SK-N-SH (cell line): ENCODE measurements at regions not wholly inside any gene's neighbourhood (a gene's known extent, or its start where the extent isn't known, plus 50 kb on each side); places are given as distances from the start of the nearest gene placed in this dataset.

Experiments
- CTCF ChIA-PET: fragments of 300-600, 350-600 bp; formaldehyde crosslinking; extraction: SDS; loops from one replicate; lab custom pipeline; 2021; lab: Yijun Ruan, JAX
- POLR2A ChIA-PET: fragments of 350-600 bp; sonication (Branson Sonifier 250); formaldehyde crosslinking; extraction: SDS; loops from one replicate; lab custom pipeline; 2020; ENCODE audit warnings: antibody characterized with exemption, inconsistent platforms; lab: Yijun Ruan, JAX
- DNase-seq: peaks from one replicate; pipeline ENCODE4 v3.0.0; 2012
- H2AFZ ChIP-seq: fragments of 200-600 bp; sonication (generic); 2 replicates; pipeline ENCODE4 v1.8.1; 2016; ENCODE audit warnings: antibody characterized with exemption, mild to moderate bottlenecking, low read depth
- H3F3A ChIP-seq: fragments of 200-600 bp; sonication (generic); replicated peaks from 2 replicates; pipeline ENCODE3; 2016; ENCODE audit warnings: antibody characterized with exemption, mild to moderate bottlenecking; ENCODE audit not compliant: insufficient read depth
- H3K27ac ChIP-seq, 2 experiments: fragments of 200-500 bp in 1 of 2; fragments of 200-600 bp in 1 of 2; sonication (Bioruptor generic) in 1 of 2; sonication (generic), shearing (Covaris generic) in 1 of 2; 2 replicates each; pipeline versions ENCODE4 v1.5.1 to v1.6.1; 2014 to 2016; ENCODE audit warnings: low read depth in 2 of 2, inconsistent platforms in 1 of 2, low read length in 1 of 2, mild to moderate bottlenecking in 1 of 2, mixed read lengths in 1 of 2
- H3K27me3 ChIP-seq: fragments of 200-600 bp; sonication (generic), shearing (Covaris generic); 2 replicates; pipeline ENCODE4 v1.6.1; 2016; ENCODE audit warnings: mixed run types; ENCODE audit not compliant: insufficient read depth
- H3K36me3 ChIP-seq, 2 experiments: fragments of 200-500 bp in 1 of 2; fragments of 200-600 bp in 1 of 2; sonication (Bioruptor generic) in 1 of 2; sonication (generic) in 1 of 2; replicated peaks in 1 of 2; 2 replicates each; pipeline versions ENCODE3 to v1.5.1; 2014 to 2016; ENCODE audit warnings: low read length in 1 of 2, mild to moderate bottlenecking in 1 of 2; ENCODE audit not compliant: insufficient read depth in 2 of 2, control insufficient read depth in 1 of 2
- H3K4me1 ChIP-seq, 2 experiments: fragments of 200-500 bp in 1 of 2; fragments of 200-600 bp in 1 of 2; sonication (Bioruptor generic) in 1 of 2; sonication (generic), shearing (Covaris generic) in 1 of 2; 2 replicates each; pipeline versions ENCODE4 v1.5.1 to v1.6.1; 2014 to 2016; ENCODE audit warnings: low read depth in 1 of 2, low read length in 1 of 2, mixed run types in 1 of 2; ENCODE audit not compliant: insufficient read depth in 2 of 2, control insufficient read depth in 1 of 2
- H3K4me2 ChIP-seq: fragments of 200-600 bp; sonication (generic), shearing (Covaris generic); 2 replicates; pipeline ENCODE4 v1.6.1; 2017; ENCODE audit warnings: mixed run types
- H3K4me3 ChIP-seq, 2 experiments: fragments of 200-500 bp in 1 of 2; fragments of 200-600 bp in 1 of 2; sonication (Bioruptor generic) in 1 of 2; sonication (generic), shearing (Covaris generic) in 1 of 2; 2 replicates each; pipeline versions ENCODE4 v1.5.1 to v1.8.1; 2014 to 2016; ENCODE audit warnings: low read depth in 2 of 2, inconsistent platforms in 1 of 2, low read length in 1 of 2, mild to moderate bottlenecking in 1 of 2, mixed read lengths in 1 of 2, moderate library complexity in 1 of 2
- H3K79me2 ChIP-seq: fragments of 200-600 bp; sonication (generic); 2 replicates; pipeline ENCODE4 v1.8.1; 2017; ENCODE audit warnings: mild to moderate bottlenecking; ENCODE audit not compliant: insufficient read depth
- H3K9ac ChIP-seq: fragments of 200-600 bp; sonication (generic); 2 replicates; pipeline ENCODE4 v1.6.1; 2017; ENCODE audit warnings: mixed run types
- H3K9me2 ChIP-seq: fragments of 200-600 bp; sonication (generic); 2 replicates; pipeline ENCODE4 v1.6.1; 2017; ENCODE audit warnings: mixed run types
- H3K9me3 ChIP-seq: fragments of 200-600 bp; sonication (generic); 2 replicates; pipeline ENCODE4 v1.6.1; 2017; ENCODE audit warnings: mixed run types, mild to moderate bottlenecking, moderate library complexity
- H4K20me1 ChIP-seq: fragments of 200-600 bp; sonication (generic); 2 replicates; pipeline ENCODE4 v1.6.1; 2017; ENCODE audit warnings: mild to moderate bottlenecking, mixed run types; ENCODE audit not compliant: insufficient read depth
- CHD2 ChIP-seq: fragments of 150-350 bp; IDR thresholded peaks from 2 replicates; pipeline ENCODE4 v1.6.1; 2018; ENCODE audit warnings: low read length; ENCODE audit not compliant: partially characterized antibody
- CTCF ChIP-seq: fragments of 200-600 bp; sonication (generic); IDR thresholded peaks from 2 replicates; pipeline ENCODE4 v1.6.1; 2017; ENCODE audit warnings: antibody characterized with exemption, mild to moderate bottlenecking, moderate library complexity
- EP300 ChIP-seq, 2 experiments: IDR thresholded peaks; 2 replicates each; pipeline versions ENCODE4 v1.4.0 to v1.6.1; 2012; ENCODE audit warnings: borderline replicate concordance in 1 of 2, low read depth in 1 of 2, low read length in 1 of 2
- EZH2phosphoT487 ChIP-seq: fragments of 200-600 bp; sonication (generic); IDR thresholded peaks from 2 replicates; pipeline ENCODE4 v1.6.1; 2017; ENCODE audit warnings: low read depth, mixed run types, mild to moderate bottlenecking, antibody characterized with exemption, moderate library complexity, borderline replicate concordance
- FOSL2 ChIP-seq: IDR thresholded peaks from 2 replicates; pipeline ENCODE4 v1.4.0; 2012; ENCODE audit warnings: low read depth, mild to moderate bottlenecking, moderate library complexity, borderline replicate concordance
- FOXJ3 ChIP-seq: sonication (generic); formaldehyde crosslinking; IDR thresholded peaks from 2 replicates; pipeline ENCODE4 v1.5.1; 2020; ENCODE audit warnings: mild to moderate bottlenecking, missing genetic modification reagents
- GATA2 ChIP-seq: sonication (generic); formaldehyde crosslinking; IDR thresholded peaks from 2 replicates; pipeline ENCODE4 v1.5.0; 2020; ENCODE audit warnings: mild to moderate bottlenecking, missing genetic modification reagents
- MEF2A ChIP-seq: IDR thresholded peaks from 2 replicates; pipeline ENCODE4 v1.4.0; 2012; ENCODE audit warnings: low read depth, borderline replicate concordance
- MXI1 ChIP-seq: IDR thresholded peaks from 2 replicates; pipeline ENCODE4 v1.6.1; 2012; ENCODE audit warnings: mild to moderate bottlenecking, low read depth, low read length, improper control_type of control experiment
- NFIC ChIP-seq: IDR thresholded peaks from 2 replicates; pipeline ENCODE4 v1.4.0; 2012; ENCODE audit warnings: borderline replicate concordance
- PBX3 ChIP-seq: IDR thresholded peaks from 2 replicates; pipeline ENCODE4; 2012
- POLR2AphosphoS5 ChIP-seq: IDR thresholded peaks from 2 replicates; pipeline ENCODE4 v1.6.1; 2012; ENCODE audit warnings: low read depth, low read length
- RFX5 ChIP-seq: IDR thresholded peaks from 2 replicates; pipeline ENCODE4 v1.6.1; 2012; ENCODE audit warnings: mild to moderate bottlenecking, improper control_type of control experiment, low read length
- RXRA ChIP-seq: IDR thresholded peaks from 2 replicates; pipeline ENCODE4 v1.4.0; 2012; ENCODE audit warnings: low read depth, mild to moderate bottlenecking, borderline replicate concordance
- SIN3A ChIP-seq: IDR thresholded peaks from 2 replicates; pipeline ENCODE4 v1.6.1; 2012; ENCODE audit warnings: low read depth, mild to moderate bottlenecking, low read length, moderate library complexity, borderline replicate concordance
- SMC3 ChIP-seq: IDR thresholded peaks from 2 replicates; pipeline ENCODE4 v1.6.1; 2012; ENCODE audit warnings: low read depth, low read length, improper control_type of control experiment
- TAF1 ChIP-seq: IDR thresholded peaks from 2 replicates; pipeline ENCODE4 v1.6.1; 2012; ENCODE audit warnings: low read depth, mild to moderate bottlenecking, low read length, moderate library complexity, borderline replicate concordance
- TCF12 ChIP-seq: IDR thresholded peaks from 2 replicates; pipeline ENCODE4 v1.4.0; 2012
- TEAD4 ChIP-seq: IDR thresholded peaks from 2 replicates; pipeline ENCODE4 v1.4.0; 2012; ENCODE audit warnings: mild to moderate bottlenecking, borderline replicate concordance; ENCODE audit not compliant: insufficient read depth
- USF1 ChIP-seq: IDR thresholded peaks from 2 replicates; pipeline ENCODE4 v1.4.0; 2012; ENCODE audit warnings: low read depth, borderline replicate concordance
- WGBS: methylation state at CpG from one replicate; pipeline ENCODE4 v1.1.6; 2017; ENCODE audit warnings: low lambda C conversion rate; 5-methylcytosine and 5-hydroxymethylcytosine counted together

GRCh38 chr5:92769978-92770377 lies 811.0 kb downstream of the NR2F1-AS1 start:
- Histone ChIP-seq H3K9me2 (no peaks in the 10 kb centered on the region), H3K36me3 (no peaks in the 10 kb centered on the region), H3K4me1 (no peaks in the 10 kb centered on the region; a peak in 1 of 4 replicates), H3K27ac (no peak overlapping the region), H3K27me3 (no peaks in the 10 kb centered on the region), H3K4me3 (no peak overlapping the region), H4K20me1 (no peaks in the 10 kb centered on the region), H3F3A (no peaks in the 10 kb centered on the region), H3K9ac (no peak overlapping the region), H3K9me3 (no peaks in the 10 kb centered on the region), H3K4me2 (no peak overlapping the region), H3K79me2 (no peaks in the 10 kb centered on the region), H2AFZ (no peak overlapping the region)
- POLR2A ChIA-PET = no interaction called here
- 94% methylated on average over 2 of the region's 2 CpGs for WGBS
- CTCF ChIA-PET = no interaction called here
- DNase-seq = no peak
- TF ChIP-seq USF1 (no peak), RXRA (no peak), SMC3 (no peak), CTCF (no peak), EP300 (IDR thresholded peaks at IDR 0.05; ENCODE audit: borderline replicate concordance in 1 of 2, low read depth in 1 of 2, low read length in 1 of 2) (no peak), FOSL2 (no peak), TCF12 (no peak), EZH2phosphoT487 (no peak), NFIC (no peak), FOXJ3 (CRISPR knock-in tag) (no peak), SIN3A (no peak), CHD2 (no peak), TAF1 (no peak), RFX5 (no peak), PBX3 (no peak), MXI1 (no peak)
- TF ChIP-seq, all 33 proteins: peak for 0

- DNase-seq = no peak
- TF ChIP-seq CTCF = no peak
- no peak for TF ChIP-seq GATA2 (CRISPR knock-in tag)
- TF ChIP-seq POLR2AphosphoS5 = no peak
- TF ChIP-seq TEAD4 = no peak
- no peak for TF ChIP-seq MEF2A
- 69% methylated on average over 2 of the region's 2 CpGs for WGBS
- no peaks in the 10 kb centered on the region for H3K4me1 ChIP-seq
- ChIA-PET POLR2A (no interaction called here), CTCF (no interaction called here)
- no peak overlapping the region for H3K27ac ChIP-seq
- H3K4me3 ChIP-seq = no peak overlapping the region
- peaks cover 5% of the 10 kb centered on the region for H3F3A ChIP-seq
- no peak overlapping the region for H3K4me2 ChIP-seq
- H3K79me2 ChIP-seq = no peaks in the 10 kb centered on the region
- no peaks in the 10 kb centered on the region for H3K9me3 ChIP-seq
- H3K9ac ChIP-seq = no peak overlapping the region
- H3K9me2 ChIP-seq = no peaks in the 10 kb centered on the region
- no peaks in the 10 kb centered on the region for H4K20me1 ChIP-seq
- H3K27me3 ChIP-seq = no peaks in the 10 kb centered on the region
- H2AFZ ChIP-seq = no peak overlapping the region
- no peaks in the 10 kb centered on the region for H3K36me3 ChIP-seq
Observed at GRCh38 chr5:92761585-92761984, 819.4 kb downstream of the NR2F1-AS1 start.
